Stimulated activated CD8-positive, alpha-beta memory T cell treated with anti-CD3 and anti-CD28 coated beads, Interleukin-2, amount 100 ng/mL, for 48 hours (primary cell): ENCODE measurements at regions not wholly inside any gene's neighbourhood (a gene's known extent, or its start where the extent isn't known, plus 50 kb on each side); places are given as distances from the start of the nearest gene placed in this dataset.

Experiments used
- DNase-seq, 2 donors: peaks; one replicate each; pipeline ENCODE4 v3.0.0-alpha.2; 2020; ENCODE audit warnings: low read depth in 2 of 2

DNA sequence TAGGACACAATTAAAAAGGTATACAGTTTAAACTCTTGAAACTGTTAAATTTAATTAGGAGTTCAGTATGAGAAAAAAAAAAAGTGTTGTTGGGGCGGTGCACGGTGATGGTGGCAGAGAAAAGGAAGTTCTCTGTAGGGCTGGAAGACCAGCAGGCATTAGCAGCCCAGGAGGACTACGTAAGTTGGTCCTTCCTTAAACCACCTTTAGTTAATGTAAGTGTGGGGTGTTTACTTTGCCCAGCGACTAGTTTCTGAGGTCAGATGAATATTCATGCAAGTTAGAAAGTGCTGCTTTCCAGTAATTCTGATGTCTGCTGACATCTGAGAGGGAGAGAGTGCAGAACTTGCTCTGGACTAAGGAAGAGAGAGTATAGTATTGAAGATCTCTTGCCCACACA lies 54.9 kb downstream of the NKX2-1 start:
- no peak for DNase-seq

DNA sequence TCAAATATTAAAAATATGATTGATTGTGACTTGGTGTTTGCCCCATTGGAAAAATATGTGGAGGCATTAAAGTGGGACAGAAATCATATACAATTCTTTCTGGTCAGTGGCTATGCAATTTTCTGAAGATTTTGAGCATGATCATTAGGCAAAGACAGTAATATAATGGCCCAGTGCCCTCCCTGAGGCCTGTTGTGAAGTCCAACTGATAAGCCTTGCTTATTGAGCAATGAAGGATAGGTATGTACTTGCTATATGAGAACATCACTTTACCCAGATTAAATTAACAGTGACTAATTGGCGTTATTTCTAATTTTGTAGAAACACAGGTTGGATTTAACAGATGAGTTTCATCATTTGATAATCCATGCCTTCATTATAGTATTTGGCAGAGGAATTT lies 57.1 kb downstream of the NKX2-1 start:
- no peak for DNase-seq

DNA sequence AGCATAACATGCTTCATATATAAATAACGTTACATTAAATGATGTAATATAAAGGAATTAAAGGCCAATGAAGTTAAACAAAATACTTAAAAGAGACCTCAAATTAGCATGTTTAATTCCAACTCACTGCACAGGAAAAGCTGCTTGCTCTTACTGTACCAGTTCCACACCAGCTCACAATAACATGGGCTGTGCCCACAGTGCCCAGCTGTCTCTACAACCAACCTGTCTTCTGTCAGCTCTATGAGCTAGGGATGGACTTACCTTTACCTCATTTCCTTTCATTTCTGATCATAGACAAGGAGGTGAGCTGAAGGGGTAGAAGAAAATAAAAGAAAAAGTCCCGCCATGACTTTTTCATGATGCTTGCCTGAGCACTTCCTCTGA lies 64.8 kb downstream of the NKX2-1 start:
- DNase-seq, result no peak

DNA sequence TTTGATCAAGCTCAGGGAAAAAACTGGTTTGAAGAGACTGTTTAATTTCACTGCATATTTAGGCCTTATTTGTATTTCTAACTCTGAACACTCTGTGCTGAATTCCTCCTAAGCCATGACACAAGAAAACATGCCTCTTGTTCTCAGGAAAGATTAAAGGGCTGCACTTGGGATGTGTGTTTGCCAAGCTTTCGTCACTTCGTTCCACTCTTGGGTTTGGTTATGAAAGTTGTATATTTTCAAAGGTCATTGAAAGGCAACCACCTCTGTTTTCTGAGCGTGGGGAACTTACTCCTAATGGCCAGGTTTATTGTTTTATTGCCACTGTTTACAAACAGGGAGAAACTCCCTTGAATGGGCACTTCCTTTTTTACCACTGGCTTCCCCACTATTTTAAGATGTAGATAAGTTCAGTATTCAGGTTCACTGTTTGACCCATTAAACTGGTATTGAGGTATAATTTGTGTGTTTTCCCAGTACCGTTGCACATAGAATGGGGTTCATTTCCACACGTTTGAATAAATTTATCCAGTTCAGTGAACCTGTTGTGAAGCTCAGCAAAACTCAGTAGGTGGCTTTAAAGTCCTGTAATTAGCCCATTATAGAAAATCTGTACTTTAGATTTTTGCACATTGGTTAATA lies 65.3 kb downstream of the NKX2-1 start:
- DNase-seq, result no peak

DNA sequence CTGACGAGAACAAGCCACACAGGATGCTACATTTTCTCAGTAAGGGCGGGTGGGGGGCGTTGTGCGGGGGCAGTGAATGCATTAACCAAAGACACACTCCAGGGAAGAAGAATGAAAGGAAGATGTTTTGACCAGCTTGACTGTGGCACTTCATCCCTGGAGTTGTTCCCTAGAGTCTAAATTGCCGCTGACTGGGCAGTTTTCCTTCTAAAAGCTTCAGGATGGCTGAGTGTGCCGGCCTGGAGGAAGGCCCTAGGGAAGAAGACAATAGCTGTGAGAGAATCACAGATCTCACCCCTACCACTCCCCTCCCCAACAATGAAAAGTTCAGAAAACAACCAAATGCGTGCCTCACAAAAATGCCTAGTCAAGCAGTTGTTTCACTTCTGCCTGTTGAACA lies 67.2 kb downstream of the NKX2-1 start:
- no peak for DNase-seq

DNA sequence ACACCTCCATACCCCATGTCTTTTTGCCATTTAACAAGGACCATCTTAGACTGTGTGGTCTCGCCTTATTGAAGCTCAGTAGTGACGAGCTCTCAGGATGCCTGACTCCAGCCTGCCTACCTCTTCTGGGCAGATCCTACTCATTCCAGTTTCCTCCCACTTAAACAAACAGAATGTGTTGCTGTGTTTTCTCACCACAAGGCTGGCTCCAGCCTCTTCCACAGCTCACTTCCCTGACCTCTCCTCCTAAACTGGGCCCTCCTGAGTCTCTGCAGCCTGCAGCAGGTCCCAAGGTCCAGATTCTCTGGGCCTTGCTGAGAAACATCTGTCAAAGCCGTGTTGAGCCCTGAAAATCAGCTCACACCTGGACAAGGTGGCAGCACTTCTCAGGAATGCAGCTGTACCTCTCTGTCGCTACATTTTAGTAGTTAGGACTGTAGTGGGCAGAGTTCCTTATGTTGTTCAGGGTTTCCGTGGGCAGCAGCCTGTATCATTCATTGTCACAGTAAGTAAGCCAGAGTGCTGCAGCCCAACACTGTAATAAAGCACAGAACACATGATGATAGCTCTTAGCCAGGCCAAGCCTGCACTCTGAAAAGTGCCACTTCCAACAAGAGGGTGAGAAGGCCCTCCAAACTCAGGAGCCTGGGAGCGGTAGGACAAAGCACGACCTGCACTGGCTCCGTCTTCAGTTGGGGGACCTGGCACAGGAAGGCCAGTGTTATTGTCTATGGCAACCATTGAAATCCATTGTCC lies 68.5 kb downstream of the NKX2-1 start:
- DNase-seq, result no peak

DNA sequence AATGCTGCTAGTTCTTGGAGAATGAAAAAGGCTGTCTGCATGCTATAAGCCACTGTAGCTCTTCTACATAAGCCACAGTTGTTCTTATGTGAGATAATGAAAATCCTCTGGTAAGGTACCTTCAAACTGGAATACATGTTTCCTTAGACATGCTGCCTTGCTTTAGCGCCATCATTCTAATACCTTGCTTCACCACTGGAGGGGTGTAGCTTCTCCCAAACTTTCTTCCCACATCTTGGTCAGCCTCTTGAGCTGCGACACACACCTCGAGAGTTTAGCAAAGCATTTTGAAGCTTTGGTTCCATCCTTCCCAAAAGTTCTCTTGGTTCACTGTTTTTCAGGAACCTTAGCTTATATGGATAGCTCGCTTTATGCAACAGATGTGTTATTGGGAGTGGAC lies 69.5 kb downstream of the NKX2-1 start:
- no peak for DNase-seq

DNA sequence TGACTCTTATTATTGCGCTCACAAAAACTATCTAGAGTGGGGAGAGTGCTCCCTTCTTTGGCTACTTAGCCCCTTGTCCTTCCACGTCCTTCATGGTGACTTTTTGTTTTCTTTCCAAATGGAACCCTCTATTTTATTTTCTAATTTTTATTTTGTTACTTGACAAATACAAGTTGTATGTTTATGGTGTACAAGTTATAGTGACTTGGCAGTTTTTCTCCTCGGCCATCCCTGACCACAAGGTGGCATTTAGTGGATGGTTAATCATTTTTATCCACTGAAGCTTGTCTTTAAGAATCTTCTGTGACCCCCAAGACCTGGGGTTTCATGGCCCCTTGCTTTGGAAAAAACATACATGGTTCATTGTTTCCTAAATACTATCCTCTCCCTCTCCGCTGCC lies 70.1 kb downstream of the NKX2-1 start:
- no peak for DNase-seq

DNA sequence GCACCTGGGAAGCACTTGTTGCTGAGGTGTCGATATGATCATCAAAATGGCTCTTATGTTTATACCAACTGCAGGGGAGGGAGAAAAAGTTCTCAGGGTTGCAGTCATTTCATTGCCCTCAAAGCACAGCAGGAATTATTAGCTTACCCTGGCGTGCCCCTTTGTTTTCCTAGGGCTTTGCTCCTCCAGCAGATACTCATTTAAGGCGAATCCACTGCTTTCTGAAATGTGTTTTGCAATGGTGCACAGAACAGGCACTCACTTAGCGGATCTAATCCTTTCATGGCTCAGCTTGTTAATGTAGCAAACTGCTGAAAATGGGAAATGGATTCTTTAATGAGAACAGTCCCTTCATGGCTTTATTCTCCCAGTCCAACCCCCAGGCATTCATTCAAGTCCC lies 76.7 kb downstream of the NKX2-1 start:
- no peak for DNase-seq

DNA sequence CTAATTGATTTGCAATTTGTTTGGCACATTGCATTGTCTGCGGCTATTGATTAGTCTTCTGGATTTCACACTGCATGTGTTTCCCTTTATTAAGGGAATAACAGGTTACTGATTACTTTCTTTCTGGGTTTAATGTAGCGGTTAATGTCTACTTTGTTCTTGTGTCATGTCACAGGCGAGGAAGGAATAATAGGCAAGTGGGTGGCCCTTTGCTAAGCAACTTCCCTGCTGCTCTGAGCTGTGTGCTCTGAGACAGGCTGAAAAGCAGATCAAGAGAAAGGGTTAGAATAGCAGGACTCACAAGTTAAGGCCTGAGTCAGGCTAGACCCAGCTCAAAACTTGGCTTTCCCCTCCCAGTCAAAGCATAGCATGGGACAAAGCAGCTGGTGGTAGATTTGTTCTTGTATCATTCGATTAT lies 77.2 kb downstream of the NKX2-1 start:
- DNase-seq, result no peak

DNA sequence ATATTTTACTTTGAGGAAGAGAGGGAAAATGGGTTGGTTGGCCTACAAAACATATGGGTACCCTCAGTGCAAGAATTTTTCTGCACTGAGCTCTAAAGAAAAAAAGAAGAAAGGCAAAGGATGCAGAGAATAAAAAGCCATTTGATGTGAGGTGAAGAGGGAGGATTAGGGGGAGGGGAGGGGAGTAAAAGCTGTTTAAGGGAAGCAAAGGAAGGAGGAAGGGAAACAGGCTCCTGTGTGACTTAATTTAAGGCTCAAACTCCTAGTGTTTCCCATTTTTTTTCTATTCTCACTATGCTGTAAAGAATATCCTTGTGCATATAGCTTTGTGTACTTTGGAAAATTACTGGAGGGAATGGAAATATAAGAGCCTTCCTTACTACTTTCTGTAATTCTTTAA lies 78.7 kb downstream of the NKX2-1 start:
- no peak for DNase-seq

DNA sequence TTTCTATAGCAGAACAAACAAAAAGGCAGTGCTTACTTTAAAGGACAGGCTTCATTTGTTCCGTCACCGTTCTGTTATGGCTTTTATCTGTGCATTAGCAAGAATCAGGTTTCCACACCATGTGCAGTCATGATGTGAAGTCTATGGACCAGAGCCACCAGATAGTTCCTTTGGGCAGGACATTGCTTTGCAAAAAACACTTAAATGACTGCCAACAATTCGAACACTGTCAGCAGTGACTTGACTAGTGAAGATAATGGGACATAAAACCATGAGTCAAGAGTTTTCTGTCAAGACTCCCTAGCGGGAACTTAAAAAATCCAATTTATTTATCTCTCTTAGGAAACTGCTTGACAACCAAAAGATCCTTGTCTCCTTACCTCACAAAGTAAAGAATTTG lies 80.3 kb downstream of the NKX2-1 start:
- no peak for DNase-seq

DNA sequence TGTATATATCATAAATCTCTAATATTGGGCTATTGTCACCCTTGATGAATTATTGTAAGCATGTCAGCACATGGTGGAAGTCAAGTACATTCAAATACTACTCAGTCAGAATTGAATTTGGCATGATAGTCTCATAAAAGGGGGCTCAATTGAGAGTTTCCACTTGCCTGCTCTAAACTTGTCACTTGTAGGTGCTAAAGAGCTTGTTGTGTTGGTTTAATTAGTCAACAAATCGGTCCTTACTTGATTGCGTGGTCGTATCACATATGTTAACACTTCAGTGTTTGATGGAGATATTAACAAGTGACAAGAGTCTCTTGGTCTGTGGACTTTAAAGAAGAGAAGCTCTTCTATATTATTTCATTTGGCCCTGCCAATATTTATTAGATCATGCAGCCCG lies 81.1 kb downstream of the NKX2-1 start:
- no peak for DNase-seq

DNA sequence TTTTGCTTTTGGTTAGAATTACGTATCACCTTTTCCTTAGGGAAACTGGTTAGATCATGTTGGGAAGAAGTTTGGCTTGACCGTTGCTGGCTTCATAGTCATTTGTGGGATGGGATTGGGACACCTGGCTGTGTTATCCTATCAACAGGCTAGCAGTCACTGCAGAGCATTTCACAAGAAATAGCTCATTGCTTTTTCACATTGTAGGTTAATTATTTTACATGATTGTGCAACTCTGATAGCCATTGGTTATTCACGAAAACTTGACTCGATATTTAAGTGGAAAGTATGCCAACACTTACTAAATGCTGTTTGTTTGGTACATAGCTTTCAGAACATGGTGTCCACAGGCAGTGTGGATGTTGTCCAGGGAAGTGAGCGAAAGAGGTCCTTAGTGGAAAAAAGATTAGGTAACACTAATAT lies 89.4 kb downstream of the NKX2-1 start:
- no peak for DNase-seq

DNA sequence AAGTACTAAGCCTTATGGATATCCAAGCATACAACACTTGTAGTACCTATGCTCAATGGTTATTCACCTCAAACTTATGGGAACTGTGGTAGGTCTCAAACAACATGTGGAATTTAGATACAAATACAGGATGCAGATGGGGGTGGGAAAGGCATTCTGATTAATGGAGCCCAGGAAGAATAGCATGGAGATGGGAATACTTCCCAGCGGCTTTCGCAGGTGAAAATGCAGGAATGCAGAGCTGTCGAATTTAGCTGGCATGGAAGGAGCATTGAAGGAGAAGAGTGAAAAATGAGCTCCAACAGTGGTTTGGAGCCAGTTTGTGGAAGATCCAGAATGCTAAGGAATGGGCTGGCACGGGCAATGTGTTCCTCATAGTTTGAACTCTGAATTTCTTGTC lies 89.9 kb downstream of the NKX2-1 start:
- DNase-seq, result no peak

DNA sequence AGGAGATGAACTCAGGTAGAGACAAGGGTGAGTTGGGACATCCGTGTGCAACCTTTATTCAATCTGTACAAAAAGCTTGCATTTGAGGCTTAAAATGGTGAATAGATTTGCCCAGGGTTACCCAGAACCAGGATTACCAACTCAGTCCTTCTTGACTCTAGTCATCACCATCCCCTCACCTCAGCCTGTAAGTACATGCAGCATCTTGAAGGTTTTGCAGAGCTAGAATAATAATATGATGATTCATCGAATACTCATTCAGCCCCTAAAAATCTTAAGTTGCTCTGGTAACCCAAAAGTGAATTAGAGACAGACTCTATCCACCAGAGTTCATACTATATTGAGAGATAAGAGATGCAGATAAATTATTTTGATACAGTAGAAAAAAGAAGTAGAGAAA lies 90.3 kb downstream of the NKX2-1 start:
- DNase-seq, result no peak

DNA sequence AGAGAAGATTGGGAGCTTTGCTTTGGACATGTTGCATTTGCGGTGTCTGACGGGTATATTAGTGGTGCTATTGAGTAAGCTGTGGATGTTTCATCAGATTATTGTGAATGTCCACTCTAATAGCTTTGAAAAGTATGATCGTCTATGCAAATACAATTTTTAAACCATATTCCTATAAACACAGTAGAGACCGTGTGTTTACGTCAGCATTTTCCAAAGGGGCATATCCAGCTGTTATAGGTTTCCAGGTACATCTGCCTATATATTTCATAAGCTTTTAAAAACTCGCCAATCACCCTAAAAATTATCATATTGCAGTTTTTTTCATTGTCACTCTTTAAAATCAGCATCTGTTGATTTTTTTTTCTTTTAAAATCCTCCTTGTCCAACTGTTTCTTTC lies 91.7 kb downstream of the NKX2-1 start:
- no peak for DNase-seq

DNA sequence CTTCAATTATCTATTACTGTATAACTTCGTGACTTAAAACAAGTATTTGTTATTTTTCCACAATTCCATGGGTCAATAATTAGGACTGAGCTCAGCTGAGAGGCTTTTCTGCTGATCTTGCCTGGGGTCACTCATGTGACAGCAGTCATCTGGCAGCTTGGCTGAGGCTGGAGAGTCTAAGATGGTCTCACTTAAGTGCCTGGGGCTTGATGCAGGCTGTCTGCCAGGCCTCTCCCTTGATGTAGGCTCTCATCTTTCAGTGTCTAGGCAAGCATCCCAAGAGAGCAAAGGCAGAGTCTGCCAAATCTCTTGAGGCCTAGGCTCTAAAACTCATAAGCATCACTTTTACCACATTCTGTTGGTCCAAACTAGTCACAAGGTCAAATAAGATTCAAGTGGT lies 93.2 kb downstream of the NKX2-1 start:
- DNase-seq, result no peak

DNA sequence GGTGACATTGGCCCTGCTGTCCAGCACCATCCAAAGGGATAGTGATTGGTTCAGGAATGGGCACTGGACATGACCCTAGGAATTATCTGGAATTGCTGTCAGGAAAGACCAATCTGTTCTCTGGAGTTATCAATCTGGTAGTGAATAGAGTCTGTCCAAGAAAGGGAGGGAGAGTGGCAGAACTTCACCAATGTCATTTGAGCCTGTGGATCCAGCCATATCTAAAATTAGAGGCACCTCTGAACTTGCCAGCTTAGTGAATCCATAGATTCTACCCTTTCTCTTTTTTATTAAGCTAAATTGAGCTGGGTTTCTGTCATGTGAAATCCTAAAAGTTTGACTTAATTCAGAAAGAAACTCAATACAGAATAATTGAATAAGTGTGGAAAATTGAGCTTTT lies 93.9 kb downstream of the NKX2-1 start:
- no peak for DNase-seq

DNA sequence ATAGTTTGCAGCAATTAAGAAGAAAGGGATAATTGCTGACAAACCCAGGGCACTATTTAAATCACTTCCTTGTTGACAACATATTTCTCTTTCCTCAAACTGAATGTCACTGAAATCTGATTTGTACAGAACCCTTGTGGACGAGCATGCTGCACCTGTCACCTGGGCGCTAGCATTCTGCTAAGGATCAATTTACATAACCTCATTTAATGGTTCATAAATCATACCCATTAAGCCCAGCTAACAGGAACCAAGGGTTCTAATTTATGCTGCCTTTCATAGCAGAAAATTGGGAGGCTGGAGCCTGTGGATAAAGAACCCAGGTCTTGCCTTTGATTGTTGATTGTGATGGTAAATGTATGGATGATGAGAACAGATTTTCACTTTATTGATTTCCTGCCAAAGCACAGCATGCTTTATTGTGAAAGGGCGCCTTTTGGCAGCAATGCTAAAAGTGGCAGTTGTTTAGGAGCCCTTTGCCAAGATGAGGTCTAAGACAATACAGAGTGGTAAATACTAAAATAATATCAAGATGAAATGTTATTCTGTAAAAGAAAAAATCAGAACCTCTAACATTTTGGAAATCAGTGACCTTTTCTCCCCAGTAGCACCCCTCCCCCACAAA lies 95.4 kb downstream of the NKX2-1 start:
- no peak for DNase-seq

DNA sequence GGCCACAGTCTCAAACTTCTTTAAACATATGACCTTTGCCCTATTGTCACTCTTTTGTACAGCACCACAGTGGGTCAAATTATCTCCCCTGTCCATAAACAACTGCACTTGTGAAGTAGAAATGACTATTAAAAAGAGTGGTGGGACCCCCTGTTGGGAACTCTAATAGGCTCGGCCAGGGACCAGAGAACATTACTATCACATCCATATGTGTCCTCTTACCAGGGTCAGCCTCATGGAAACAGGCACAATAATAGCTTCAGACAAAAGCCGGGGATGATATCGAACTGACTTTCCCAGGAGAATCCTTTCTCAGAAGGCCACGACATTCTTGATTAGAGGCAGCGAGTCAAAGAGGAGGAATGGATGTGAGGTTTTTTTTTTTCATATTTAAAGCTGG lies 96.6 kb downstream of the NKX2-1 start:
- DNase-seq, result no peak

DNA sequence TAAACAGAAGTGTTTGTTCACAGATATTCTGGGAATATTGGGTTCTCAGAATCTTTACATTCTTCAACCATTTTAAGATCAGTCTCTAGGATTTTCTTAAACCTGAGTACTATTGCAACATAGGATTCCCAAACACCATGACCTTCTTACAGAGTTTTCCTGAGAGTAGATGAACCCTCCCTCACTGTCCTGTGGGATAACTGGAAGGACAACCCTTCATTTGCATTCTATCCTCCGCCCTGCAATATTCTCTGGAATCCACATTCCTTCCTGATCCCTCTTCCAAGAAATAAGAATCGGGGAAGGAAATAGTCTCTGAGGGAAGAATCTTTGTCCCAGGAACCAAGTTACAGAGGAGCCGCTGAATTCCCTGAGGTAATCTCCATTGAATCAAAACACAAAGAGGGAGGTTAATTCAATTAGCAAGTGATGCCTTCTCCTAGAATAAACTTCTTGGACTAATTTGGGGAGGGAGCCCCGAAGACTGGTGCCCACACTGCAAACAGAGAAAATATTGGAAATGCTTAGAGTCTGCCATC lies 99.8 kb upstream of the MBIP start:
- no peak for DNase-seq

DNA sequence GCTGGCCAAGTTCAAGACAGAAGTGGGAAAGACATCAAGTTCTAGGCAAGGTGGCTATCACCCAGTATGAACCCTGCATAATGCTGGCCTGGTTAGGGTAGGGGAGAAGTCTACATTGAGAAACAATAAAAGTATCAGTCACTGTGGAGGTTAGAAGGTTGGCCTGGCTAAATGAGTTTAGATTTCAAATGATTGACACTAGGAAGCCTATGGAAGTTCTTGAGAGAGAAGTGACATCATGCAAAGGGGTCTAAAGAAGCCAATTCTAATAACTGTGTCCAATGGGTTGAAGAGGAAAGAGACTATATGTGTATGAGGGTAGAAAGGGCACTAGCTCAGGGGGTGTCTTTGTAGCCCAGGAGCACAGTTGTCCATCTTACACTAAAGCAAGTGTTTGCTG lies 98.5 kb upstream of the MBIP start:
- DNase-seq, result no peak
